ENCODE measurements at regions not wholly inside any gene's neighbourhood (a gene's known extent, or its start where the extent isn't known, plus 50 kb on each side); places are given as distances from the start of the nearest gene placed in this dataset.

GRCh38 chr5:117759849-117760499, 1185.4 kb upstream of the SEMA6A start:
- TF ChIP-seq, protein P1, sequence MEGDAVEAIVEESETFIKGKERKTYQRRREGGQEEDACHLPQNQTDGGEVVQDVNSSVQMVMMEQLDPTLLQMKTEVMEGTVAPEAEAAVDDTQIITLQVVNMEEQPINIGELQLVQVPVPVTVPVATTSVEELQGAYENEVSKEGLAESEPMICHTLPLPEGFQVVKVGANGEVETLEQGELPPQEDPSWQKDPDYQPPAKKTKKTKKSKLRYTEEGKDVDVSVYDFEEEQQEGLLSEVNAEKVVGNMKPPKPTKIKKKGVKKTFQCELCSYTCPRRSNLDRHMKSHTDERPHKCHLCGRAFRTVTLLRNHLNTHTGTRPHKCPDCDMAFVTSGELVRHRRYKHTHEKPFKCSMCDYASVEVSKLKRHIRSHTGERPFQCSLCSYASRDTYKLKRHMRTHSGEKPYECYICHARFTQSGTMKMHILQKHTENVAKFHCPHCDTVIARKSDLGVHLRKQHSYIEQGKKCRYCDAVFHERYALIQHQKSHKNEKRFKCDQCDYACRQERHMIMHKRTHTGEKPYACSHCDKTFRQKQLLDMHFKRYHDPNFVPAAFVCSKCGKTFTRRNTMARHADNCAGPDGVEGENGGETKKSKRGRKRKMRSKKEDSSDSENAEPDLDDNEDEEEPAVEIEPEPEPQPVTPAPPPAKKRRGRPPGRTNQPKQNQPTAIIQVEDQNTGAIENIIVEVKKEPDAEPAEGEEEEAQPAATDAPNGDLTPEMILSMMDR (IDR thresholded peaks at IDR 0.05; ENCODE audit: control extremely low read depth, extremely low read depth, low read depth, missing control alignments), result no peak
- POLR2A ChIA-PET, result no interaction called here
- CTCF ChIA-PET, result interaction anchor here (1.0 kb wide), 1 partner anchor 15 kb away, joined by 3 read pairs; no protein-coding TSS in a partner anchor
- no peak for DNase-seq (ENCODE audit: extremely low spot score)

GRCh38 chr5:117752403-117752802, 1177.8 kb upstream of the SEMA6A start:
- TF ChIP-seq, protein P1 (IDR thresholded peaks at IDR 0.05; ENCODE audit: control extremely low read depth, extremely low read depth, low read depth, missing control alignments), result no peak
- ChIA-PET POLR2A (no interaction called here), CTCF (no interaction called here)
- DNase-seq (ENCODE audit: extremely low spot score), result no peak

DNA sequence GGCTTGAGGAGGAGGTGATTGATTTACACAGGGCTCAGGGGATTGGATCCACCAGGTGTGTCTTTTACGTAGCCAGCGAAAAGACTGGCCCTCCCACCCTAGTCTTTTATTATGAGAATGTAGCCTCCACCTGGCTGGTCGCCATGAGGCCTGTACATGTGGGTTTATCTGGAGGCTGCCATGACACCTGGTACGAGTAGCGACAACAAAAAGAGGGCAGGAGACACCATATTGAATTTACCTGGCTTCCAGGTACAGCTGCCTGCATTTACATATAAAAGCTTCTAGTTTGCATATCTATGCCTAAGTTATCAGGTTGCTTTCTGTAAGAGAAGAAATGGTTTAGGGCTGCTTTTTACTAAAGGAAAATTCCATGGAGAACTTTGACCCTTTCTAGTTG, 1173.7 kb upstream of the SEMA6A start:
- CTCF ChIA-PET, result no interaction called here
- TF ChIP-seq, protein P1 (IDR thresholded peaks at IDR 0.05; ENCODE audit: control extremely low read depth, extremely low read depth, low read depth, missing control alignments), result no peak
- no peak for DNase-seq (ENCODE audit: extremely low spot score)
- POLR2A ChIA-PET, result no interaction called here

DNA sequence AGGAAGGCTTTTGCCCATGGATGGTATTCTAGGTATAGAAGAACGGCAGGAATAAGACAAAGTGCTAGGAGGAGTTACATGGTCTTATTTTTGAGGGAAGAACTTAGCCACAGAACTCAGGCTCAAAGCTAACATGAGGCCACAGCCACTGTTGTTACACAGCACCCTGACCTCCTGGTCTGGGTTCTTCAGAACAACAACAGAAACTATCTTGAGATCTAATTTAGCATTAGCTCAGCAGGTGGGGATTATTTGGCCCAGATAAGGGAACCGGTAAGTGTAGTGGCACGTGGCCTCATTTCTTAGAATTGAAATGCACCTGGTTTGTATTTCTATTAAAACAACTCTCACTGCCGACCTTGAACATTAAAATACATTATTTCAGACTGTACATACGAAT, 1168.7 kb upstream of the SEMA6A start:
- ChIA-PET CTCF (interaction anchor here (1.2 kb wide), 1 partner anchor 50 kb away, joined by 3 read pairs; no protein-coding TSS in a partner anchor), POLR2A (no interaction called here)
- no peak for DNase-seq (ENCODE audit: extremely low spot score)
- TF ChIP-seq, protein P1 (IDR thresholded peaks at IDR 0.05; ENCODE audit: control extremely low read depth, extremely low read depth, low read depth, missing control alignments), result no peak

GRCh38 chr5:117741655-117742206, 1167.1 kb upstream of the SEMA6A start:
- POLR2A ChIA-PET, result no interaction called here
- DNase-seq (ENCODE audit: extremely low spot score), result no peak
- TF ChIP-seq, protein P1 (IDR thresholded peaks at IDR 0.05; ENCODE audit: control extremely low read depth, extremely low read depth, low read depth, missing control alignments), result no peak
- CTCF ChIA-PET, result interaction anchor here (1.0 to 1.2 kb wide), 3 partner anchors 8 to 49 kb away, joined by 3 read pairs; no protein-coding TSS in a partner anchor

- ChIA-PET CTCF (no interaction called here), POLR2A (no interaction called here)
- DNase-seq (ENCODE audit: extremely low spot score), result no peak
- TF ChIP-seq, protein P1 (IDR thresholded peaks at IDR 0.05; ENCODE audit: control extremely low read depth, extremely low read depth, low read depth, missing control alignments), result no peak
Measured at GRCh38 chr5:117740268-117740667, 1165.6 kb upstream of the SEMA6A start.
